ENCODE measurements at regions not wholly inside any gene's neighbourhood (a gene's known extent, or its start where the extent isn't known, plus 50 kb on each side); places are given as distances from the start of the nearest gene placed in this dataset.
"Not testable (repeated sequence)": the region's sequence is repeated elsewhere in the genome, so short reads cannot be mapped to it uniquely, and the experiment has no call there.

GRCh38 chr1:244762629-244763028, 72.8 kb upstream of the COX20 start:
- Histone ChIP-seq H3K27me3 (no peaks in the 10 kb centered on the region), H3K36me3 (no peaks in the 10 kb centered on the region), H3K27ac (no peak overlapping the region), H3K4me1 (no peaks in the 10 kb centered on the region), H3K4me3 (no peak overlapping the region), H3K9me3 (peaks cover 0 to 9% (median 0%) of the 10 kb centered on the region in 12 donors)
- intact Hi-C loops (cut with DNase I): no loop called here
- 94 to 98% (median 97%) methylated on average over 1 of the region's 1 CpG for WGBS, 4 donors
- TF ChIP-seq POLR2A (IDR thresholded peaks at IDR 0.05) (no peak), CTCF (IDR thresholded peaks at IDR 0.05) (no peak)
- ATAC-seq: no peak
- DNase-seq: no peak

- intact Hi-C loops (cut with DNase I): no loop called here
Measured at GRCh38 chr1:244768186-244768585, 67.3 kb upstream of the COX20 start.

DNA sequence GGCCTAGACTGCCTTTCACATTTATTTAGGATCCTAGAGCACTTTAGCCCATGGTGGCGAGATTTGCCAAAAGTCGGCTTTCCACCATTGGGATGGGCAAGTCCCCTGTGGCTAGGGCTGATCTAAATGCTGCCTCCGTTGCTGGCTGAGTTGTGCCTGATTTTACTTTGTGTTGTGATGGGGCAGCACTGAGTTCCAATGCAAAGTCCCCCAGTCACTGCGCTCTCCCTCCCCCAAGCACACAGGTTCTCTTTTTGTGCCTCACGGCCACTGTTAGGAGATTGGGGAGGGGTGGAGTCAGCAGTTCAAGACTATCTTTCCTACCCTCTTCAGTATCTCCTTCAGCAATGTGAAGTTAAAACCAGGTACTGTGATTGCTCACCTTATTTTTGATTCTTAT, 66.7 kb upstream of the COX20 start:
- Histone ChIP-seq H3K36me3 (no peaks in the 10 kb centered on the region), H3K9me3 (peaks cover 0 to 9% (median 0%) of the 10 kb centered on the region in 12 donors), H3K27ac (no peak overlapping the region), H3K4me1 (no peaks in the 10 kb centered on the region), H3K27me3 (no peaks in the 10 kb centered on the region), H3K4me3 (no peak overlapping the region)
- 85 to 93% (median 90%) methylated on average over 5 of the region's 5 CpGs for WGBS, 4 donors
- TF ChIP-seq POLR2A (IDR thresholded peaks at IDR 0.05): no peak
- TF ChIP-seq CTCF (IDR thresholded peaks at IDR 0.05): no peak
- no peak for ATAC-seq
- no peak for DNase-seq
- intact Hi-C loops (cut with DNase I): no loop called here

More at GRCh38 chr1:244768186-244768585, 67.3 kb upstream of the COX20 start:
- 79 to 93% (median 85%) methylated on average over 1 of the region's 1 CpG for WGBS, 4 donors
- Histone ChIP-seq H3K36me3 (no peaks in the 10 kb centered on the region), H3K27ac (no peak overlapping the region), H3K4me1 (no peaks in the 10 kb centered on the region), H3K27me3 (no peaks in the 10 kb centered on the region), H3K4me3 (no peak overlapping the region), H3K9me3 (peaks cover 0 to 9% (median 0%) of the 10 kb centered on the region in 12 donors)
- no peak for TF ChIP-seq CTCF (IDR thresholded peaks at IDR 0.05)
- TF ChIP-seq POLR2A (IDR thresholded peaks at IDR 0.05): no peak
- DNase-seq (no peak), ATAC-seq (no peak)

DNA sequence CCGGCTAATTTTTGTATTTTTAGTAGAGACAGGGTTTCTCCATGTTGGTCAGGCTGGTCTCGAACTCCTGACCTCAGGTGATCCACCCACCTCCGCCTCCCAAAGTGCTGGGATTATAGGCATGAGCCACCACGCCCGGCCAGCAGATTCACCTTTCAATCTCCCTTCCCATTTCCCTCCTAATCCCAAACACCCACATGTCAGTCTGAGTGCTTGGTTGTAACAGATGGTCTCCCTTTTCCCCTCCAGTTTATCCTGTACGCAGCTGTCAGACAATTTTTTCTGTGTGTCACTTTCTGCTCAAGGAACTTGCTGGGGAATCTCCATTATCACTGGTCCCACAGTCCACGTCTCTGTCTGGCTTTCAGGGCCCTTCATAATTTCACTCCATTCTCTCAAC, 64.9 kb upstream of the COX20 start:
- WGBS, 4 donors: 81 to 92% (median 84%) methylated on average over 7 of the region's 7 CpGs
- DNase-seq; intact Hi-C loops (cut with DNase I); H3K36me3 ChIP-seq; H3K9me3 ChIP-seq; H3K4me1 ChIP-seq; H3K27ac ChIP-seq; ATAC-seq; H3K4me3 ChIP-seq; H3K27me3 ChIP-seq: not testable (repeated sequence)

DNA sequence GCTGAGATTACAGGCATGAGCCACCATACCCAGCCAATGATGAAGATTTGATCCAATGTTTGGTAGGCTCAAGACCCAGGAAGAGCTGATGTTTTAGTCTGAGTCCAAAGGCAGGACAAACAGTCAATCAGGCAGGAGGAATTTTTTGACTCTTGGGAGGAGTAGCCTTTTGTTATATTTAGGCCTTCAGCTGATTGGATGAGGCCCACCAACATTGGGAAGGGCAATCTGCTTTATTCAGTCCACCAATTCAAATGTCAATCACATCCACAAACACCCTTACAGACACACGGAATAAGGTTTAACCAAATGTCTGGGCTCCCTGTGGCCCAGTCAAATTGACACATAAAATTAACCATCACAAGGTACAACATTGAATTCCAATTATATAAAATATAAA, 61.9 kb upstream of the COX20 start:
- Histone ChIP-seq H3K36me3 (no peaks in the 10 kb centered on the region), H3K4me1 (no peaks in the 10 kb centered on the region), H3K27me3 (no peaks in the 10 kb centered on the region), H3K27ac (no peak overlapping the region), H3K9me3 (no peaks in the 10 kb centered on the region), H3K4me3 (no peak overlapping the region)
- DNase-seq: no peak
- TF ChIP-seq POLR2A (IDR thresholded peaks at IDR 0.05): no peak
- no peak for TF ChIP-seq CTCF (IDR thresholded peaks at IDR 0.05)
- WGBS, 4 donors: 91 to 100% (median 96%) methylated on average over 1 of the region's 1 CpG
- intact Hi-C loops (cut with DNase I): no loop called here
- ATAC-seq: no peak

GRCh38 chr1:244776783-244777182, 58.7 kb upstream of the COX20 start:
- ATAC-seq; DNase-seq; H3K27me3 ChIP-seq; H3K36me3 ChIP-seq; intact Hi-C loops (cut with DNase I); H3K4me3 ChIP-seq; H3K9me3 ChIP-seq; H3K27ac ChIP-seq; H3K4me1 ChIP-seq: not testable (repeated sequence)
- 74 to 92% (median 84%) methylated on average over 1 of the region's 1 CpG for WGBS, 4 donors
